Ovary (tissue), 3 donors: ENCODE measurements at regions not wholly inside any gene's neighbourhood (a gene's known extent, or its start where the extent isn't known, plus 50 kb on each side); places are given as distances from the start of the nearest gene placed in this dataset.

ENCODE experiments used
- CTCF ChIP-seq, 3 donors: fragments of 450-650 bp in 2 of 3; fragments of 200-600 bp in 1 of 3; IDR thresholded peaks; one replicate each; pipeline versions ENCODE4 v1.5.1 to v1.8.0; 2016 to 2022; ENCODE audit warnings: antibody characterized with exemption in 3 of 3, mild to moderate bottlenecking in 1 of 3
- EP300 ChIP-seq: sonication (generic); formaldehyde crosslinking; IDR thresholded peaks from one replicate; pipeline ENCODE4 v1.6.1; 2017; ENCODE audit warnings: antibody characterized with exemption
- POLR2A ChIP-seq: fragments of 450-650 bp; IDR thresholded peaks from one replicate; pipeline ENCODE4 v1.6.1; 2017; ENCODE audit warnings: antibody characterized with exemption, mild to moderate bottlenecking, moderate library complexity
- donor health status: DM: no; HTN: no; CAD: no.

- no peak for TF ChIP-seq CTCF (IDR thresholded peaks at IDR 0.05)
- TF ChIP-seq POLR2A = no peak
- TF ChIP-seq EP300 = no peak
Measured at GRCh38 chr9:7936163-7936562, 136.6 kb upstream of the DMAC1 start.
